ENCODE measurements at regions not wholly inside any gene's neighbourhood (a gene's known extent, or its start where the extent isn't known, plus 50 kb on each side); places are given as distances from the start of the nearest gene placed in this dataset.
"Not testable (repeated sequence)": the region's sequence is repeated elsewhere in the genome, so short reads cannot be mapped to it uniquely, and the experiment has no call there.

DNA sequence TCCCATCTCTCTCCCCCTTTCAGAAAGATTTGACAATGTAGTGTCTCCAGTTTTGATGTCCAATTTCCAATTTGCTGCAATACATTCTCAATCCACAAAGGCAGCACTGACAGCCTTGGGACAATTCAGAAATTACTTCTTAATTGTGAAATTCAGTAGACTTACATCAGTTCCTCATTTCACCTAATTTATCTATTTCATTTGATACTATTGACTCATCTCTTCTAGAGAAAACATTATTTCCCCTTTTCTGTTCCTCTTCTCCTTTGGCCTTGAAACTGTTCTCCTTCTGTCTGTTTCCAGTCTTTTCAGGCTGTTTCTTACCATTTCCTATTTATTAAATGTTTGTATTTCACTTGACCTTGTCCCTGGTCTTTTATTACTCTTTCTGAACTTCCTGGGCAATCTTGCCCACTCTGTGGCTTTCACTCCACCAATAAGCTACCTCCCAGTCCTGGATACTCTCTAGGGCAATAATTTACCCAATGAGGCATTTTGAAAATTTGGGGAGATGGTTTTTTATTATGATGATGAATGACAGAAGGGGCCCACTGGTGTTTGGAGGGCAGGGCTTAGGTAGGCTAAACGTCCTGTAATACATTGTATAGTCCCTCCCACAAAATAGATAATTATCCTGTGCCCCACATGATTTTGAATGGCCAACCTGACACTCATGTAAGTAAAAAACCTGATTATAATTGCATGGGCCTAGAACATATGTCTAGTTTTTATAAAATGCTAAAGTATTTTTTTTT lies 498.0 kb upstream of the BOD1L1 start:
- peak; percentile 79 for DNase-seq

DNA sequence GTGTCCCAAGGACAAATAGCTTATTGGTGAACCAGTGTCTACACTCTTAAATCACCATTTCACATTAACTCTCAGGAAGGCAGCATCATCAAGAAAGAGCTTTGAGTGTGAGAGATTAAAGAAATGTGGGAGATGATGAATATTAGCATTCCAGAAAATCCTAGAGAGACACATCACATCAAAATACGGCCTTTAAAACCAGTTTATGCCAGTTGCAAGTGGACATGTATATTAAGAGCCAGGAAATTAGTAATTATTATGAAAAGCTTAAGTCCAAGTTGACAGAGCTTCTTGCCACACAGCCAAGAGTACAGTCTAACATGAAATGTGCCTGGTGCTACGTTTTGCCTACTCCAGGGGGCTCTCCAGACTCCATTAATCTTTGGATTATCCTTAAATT lies 503.0 kb upstream of the BOD1L1 start:
- DNase-seq = no peak

GRCh38 chr4:14131335-14131734 lies 503.8 kb upstream of the BOD1L1 start:
- no peak for DNase-seq

GRCh38 chr4:14132301-14132700 lies 504.8 kb upstream of the BOD1L1 start:
- DNase-seq = no peak

GRCh38 chr4:14138106-14138505 lies 510.6 kb upstream of the BOD1L1 start:
- no peak for DNase-seq

- no peak for DNase-seq
Measured at GRCh38 chr4:14143892-14144291, 516.4 kb upstream of the BOD1L1 start.

GRCh38 chr4:14149176-14150053 lies 521.9 kb upstream of the BOD1L1 start:
- DNase-seq = no peak

GRCh38 chr4:14151101-14151500 lies 523.6 kb upstream of the BOD1L1 start:
- DNase-seq = no peak

DNA sequence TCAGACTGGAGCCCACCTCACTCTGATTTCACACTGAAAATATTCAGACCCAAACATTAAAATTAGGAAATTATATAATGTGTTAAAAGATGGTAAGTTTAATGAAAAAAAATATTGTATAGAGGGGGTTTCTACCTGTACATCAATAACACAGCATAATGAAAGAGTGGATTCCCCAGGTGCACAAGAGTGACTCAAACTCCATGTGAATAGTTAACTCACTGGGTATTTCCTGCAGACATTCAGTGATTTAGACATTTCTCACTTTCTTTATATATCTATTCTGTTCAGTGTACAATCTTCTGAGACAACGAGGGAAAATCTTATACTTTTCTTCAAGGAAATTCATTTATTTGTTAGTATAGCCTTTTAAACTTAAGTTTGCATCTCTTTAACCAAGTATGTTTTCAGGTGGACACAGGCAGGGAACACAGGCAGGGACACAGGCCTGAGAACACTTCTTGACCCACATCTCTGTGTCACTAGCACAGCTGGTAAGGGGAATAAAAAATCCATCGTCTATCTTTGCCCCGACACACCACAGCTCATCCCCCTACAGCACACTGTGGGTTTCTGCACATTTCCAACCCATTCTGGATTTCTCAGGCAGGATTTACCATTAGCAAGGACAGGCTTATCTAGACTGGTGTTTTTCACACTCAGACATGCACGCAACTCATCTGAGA lies 525.5 kb upstream of the BOD1L1 start:
- DNase-seq = no peak

DNA sequence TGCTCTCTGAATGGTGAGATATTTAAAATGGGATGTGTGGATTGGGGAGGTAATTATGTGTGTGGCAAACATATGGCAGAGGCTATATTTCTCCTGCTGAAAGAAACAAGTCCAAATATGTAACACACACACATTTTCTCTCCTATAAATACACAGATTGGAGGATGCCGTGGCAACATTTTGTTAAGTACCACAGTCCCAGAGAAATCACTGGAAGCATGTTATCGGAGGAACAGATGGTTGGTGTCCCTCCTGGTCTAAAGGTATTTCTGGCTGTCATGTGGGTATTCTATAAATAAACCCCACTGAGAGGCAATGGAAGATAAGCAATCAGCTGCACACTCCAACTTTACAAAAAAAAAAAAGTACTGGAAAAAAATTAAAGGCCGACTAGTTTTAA lies 528.3 kb upstream of the BOD1L1 start:
- DNase-seq = no peak

- no peak for DNase-seq
Measured at GRCh38 chr4:14157262-14157661, 529.7 kb upstream of the BOD1L1 start.

DNA sequence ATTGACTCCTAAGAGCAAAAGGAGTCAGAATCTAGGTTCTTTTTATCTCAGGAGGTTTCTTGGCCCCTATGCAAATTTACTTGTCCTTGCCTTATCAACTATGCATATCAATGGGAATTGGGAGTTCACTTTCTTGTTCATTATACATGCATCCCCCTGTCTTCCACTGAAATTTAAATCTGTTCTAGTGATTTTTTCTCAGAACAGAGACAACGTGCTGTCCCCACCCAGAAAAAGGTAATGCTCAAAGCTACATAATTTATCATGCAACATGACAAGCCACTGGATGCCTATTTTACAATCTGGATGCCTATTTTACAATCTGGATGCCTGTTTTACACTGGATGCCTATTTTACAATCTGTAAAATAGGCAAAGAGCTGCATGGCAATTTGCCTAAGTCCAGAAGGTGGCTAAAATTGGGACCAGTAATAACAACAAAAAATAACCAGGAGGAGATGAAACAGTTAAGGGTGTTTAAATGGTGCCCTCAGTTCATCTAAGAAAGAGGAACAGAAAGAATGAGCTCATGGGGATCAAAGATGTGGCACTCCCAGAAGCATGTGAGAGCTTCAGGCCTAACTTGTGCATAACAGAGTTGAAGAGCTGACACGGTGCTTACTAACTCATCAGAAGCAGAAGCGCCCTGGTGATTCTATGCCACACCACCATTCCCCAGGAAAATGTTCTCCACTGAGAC lies 537.8 kb upstream of the BOD1L1 start:
- no peak for DNase-seq

DNA sequence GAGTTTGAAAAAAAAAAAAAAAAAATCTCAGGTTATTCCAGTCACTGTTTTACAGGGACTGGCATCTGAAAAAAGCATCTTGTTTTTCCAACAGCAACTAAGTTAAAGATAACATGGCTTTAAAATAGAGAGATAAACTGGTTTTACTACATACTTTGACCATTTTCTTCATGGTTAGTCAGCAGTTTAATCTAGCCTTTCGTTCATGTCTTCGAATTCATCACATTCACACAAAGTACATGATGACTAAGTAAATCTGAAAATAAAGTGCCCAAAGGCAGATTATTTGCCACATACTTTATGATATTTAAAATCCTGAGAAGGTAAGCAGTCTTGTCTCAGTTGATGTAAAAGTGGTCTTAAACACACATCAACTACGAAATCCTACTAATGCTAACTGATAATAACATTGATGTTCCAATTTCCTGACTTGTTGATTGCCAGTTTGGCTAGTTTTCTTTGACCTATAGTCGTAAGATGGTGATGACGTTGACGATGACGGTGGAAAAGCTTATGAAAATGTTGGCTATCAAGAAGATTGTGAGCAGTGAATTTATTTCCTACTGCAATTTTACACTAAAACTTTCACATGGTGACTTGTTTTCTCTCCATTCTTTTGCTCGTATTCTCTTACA lies 540.5 kb upstream of the BOD1L1 start:
- DNase-seq = no peak

DNA sequence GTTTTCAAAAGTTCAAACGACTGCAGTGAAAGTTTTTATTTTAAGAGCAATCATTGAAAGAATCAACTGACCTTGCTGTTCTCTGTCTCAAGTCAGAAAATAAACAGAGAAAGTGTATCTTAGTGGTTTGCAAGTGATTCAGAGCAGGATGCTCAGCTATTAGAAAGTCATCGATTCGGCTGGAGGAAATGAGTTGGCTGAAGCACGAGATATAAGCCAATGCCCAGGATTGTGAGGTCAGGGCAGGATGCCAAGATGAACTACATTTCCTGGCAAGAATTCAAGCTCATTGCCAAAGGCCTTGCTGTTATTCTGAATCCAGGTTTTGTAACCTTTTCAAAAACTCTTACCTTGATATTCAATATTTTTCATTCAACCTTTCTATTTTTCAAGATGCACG lies 541.4 kb upstream of the BOD1L1 start:
- no peak for DNase-seq

DNA sequence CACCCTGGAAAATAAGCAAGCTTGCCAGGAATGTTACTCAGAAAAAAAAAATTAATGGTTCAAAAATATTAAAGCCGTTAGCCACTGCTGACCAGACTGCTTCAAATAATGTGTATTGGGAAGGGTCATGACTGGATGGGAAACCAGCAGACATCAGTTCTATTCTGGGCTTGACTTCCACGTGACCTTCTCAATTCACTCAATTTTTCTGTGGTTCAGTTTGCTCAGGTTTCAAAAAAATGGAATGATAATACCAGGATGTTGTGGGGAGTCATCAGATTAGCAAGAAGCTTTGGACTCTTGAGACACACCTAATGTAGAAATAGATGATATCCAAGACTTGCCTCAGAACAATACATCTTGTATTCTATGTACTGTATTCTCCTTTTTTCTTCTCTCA lies 541.9 kb upstream of the BOD1L1 start:
- DNase-seq = no peak

- DNase-seq = not testable (repeated sequence)
Measured at GRCh38 chr4:14169940-14170339, 542.4 kb upstream of the BOD1L1 start.

GRCh38 chr4:14176613-14177012 lies 549.1 kb upstream of the BOD1L1 start:
- no peak for DNase-seq

DNA sequence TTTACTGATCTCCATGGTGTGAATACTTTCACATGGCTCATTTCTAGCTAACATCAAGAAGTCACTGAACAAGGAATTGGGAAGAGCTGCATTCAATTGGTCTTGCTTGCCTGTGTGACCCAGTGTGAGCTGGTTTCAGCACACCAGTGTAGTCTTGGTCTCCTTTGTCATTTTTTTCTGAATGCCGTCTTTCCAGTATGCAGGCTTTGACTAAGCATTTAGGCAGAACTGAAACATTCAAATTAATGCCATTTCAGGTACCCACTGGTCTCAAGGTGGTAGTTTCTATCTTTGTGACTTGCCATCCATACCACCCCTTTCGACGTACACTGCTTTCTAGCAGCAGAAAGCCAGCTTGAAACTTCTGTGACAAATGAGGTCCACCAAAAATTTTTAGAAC lies 550.5 kb upstream of the BOD1L1 start:
- DNase-seq = no peak

DNA sequence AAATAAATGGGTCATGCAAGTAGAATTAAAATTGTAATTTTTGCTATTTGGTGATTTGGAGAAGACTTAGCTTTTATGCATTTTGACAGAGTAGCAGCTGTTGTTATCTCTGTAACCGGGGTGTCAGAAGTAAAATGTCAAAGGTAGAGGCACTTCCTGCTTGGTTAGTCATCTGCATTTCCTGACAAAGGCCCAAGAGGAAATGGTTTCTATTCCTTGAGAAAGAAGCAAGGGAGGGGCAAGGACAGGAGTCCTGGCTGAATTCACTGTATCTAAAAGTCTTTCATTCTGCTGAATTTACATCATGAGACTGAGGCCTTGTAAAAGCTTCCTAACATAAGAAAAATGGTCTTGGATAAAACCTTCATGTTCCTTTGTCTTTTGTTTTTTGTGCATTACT lies 550.9 kb upstream of the BOD1L1 start:
- DNase-seq = no peak

DNA sequence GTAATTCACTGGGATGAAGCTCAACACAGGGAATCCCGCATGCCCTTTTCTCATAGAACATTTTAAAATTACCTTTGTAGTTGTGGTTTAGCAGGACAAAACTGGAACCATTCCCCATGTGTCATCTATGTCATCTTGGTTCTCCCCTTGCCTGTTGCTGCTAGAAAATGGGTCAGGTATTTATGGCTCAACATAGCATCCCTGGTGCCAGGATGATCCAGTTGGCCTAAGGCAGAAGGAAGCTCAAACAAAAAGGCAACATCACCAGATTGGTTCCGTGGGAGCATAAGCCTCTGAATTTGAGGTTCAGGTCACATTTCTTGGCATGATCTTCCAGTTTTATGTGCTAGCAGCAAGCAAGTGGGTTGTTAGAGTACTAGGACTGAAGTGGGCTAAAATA lies 552.6 kb upstream of the BOD1L1 start:
- DNase-seq = no peak

GRCh38 chr4:14180983-14181601 lies 553.6 kb upstream of the BOD1L1 start:
- DNase-seq = no peak

DNA sequence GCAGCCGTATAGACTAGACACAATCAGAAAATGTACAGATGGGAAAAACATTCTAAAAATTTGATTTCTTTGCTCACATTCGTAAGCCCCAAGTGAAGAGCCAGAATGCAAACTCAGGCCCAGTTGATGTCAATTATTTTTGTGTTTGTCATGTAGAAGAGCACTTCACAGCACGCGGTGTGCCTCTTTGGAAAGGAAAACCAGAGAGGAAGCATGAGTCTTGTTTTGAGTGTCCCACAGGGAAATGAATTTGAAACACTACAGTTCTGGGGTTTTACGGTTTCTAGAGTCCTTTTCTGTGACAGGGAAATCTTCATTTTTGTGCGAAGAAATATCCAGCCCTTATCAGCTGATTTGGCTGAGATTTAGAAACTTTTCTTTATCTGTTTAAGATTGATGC lies 554.6 kb upstream of the BOD1L1 start:
- DNase-seq = no peak

All from SIG-M5 (cell line).